RWPE2 (cell line): ENCODE measurements at regions not wholly inside any gene's neighbourhood (a gene's known extent, or its start where the extent isn't known, plus 50 kb on each side); places are given as distances from the start of the nearest gene placed in this dataset.

ENCODE experiments used
- ATAC-seq: fragments of 200-7000 bp; cut with Tn5 transposase; 3 replicates; pipeline ENCODE4 v1.9.1; 2021; ENCODE audit warnings: low read depth
- DNase-seq: peaks from one replicate; pipeline ENCODE4 v3.0.0-alpha.2; 2020; ENCODE audit warnings: low spot score
- H3K27ac ChIP-seq: fragments of 450-650 bp; 2 replicates; pipeline ENCODE4 v1.5.1; 2017; ENCODE audit warnings: mild to moderate bottlenecking; ENCODE audit not compliant: poor library complexity, severe bottlenecking
- H3K27me3 ChIP-seq: fragments of 250-450 bp; sonication (Bioruptor Pico); 2 replicates; pipeline ENCODE4 v1.5.1; 2021; ENCODE audit warnings: mild to moderate bottlenecking, moderate library complexity; ENCODE audit not compliant: insufficient read depth, poor library complexity, severe bottlenecking
- H3K36me3 ChIP-seq: fragments of 250-450 bp; sonication (Bioruptor Pico); 2 replicates; pipeline ENCODE4 v1.5.1; 2020; ENCODE audit warnings: low read depth, mild to moderate bottlenecking, moderate library complexity
- H3K4me1 ChIP-seq: fragments of 250-450 bp; sonication (Bioruptor Pico); 2 replicates; pipeline ENCODE4 v1.5.1; 2021; ENCODE audit warnings: mild to moderate bottlenecking, moderate library complexity; ENCODE audit not compliant: insufficient read depth, poor library complexity, severe bottlenecking
- H3K4me3 ChIP-seq: fragments of 250-450 bp; sonication (Bioruptor Pico); 2 replicates; pipeline ENCODE4 v1.5.1; 2021; ENCODE audit warnings: mild to moderate bottlenecking, moderate library complexity; ENCODE audit not compliant: severe bottlenecking
- H3K9me3 ChIP-seq: fragments of 250-450 bp; sonication (Bioruptor Pico); 2 replicates; pipeline ENCODE4 v1.5.1; 2021; ENCODE audit warnings: mild to moderate bottlenecking, moderate library complexity; ENCODE audit not compliant: severe bottlenecking
- CTCF ChIP-seq: fragments of 450-650 bp; IDR thresholded peaks from one replicate; pipeline ENCODE4 v1.5.1; 2017; ENCODE audit warnings: mild to moderate bottlenecking, moderate library complexity; ENCODE audit not compliant: poor library complexity, severe bottlenecking

GRCh38 chr12:58640314-58640713 lies 280.0 kb downstream of the LRIG3 start:
- TF ChIP-seq CTCF, result no peak
- H3K4me1 ChIP-seq, result no peaks in the 10 kb centered on the region
- H3K27ac ChIP-seq, result no peak overlapping the region
- no peak for DNase-seq
- no peaks in the 10 kb centered on the region for H3K36me3 ChIP-seq
- no peaks in the 10 kb centered on the region for H3K27me3 ChIP-seq
- ATAC-seq, result no peak
- no peak overlapping the region for H3K4me3 ChIP-seq
- no peaks in the 10 kb centered on the region for H3K9me3 ChIP-seq

GRCh38 chr12:58645946-58646345 lies 274.4 kb downstream of the LRIG3 start:
- ATAC-seq, result no peak

GRCh38 chr12:58647495-58647894 lies 272.8 kb downstream of the LRIG3 start:
- ATAC-seq, result no peak
- H3K27ac ChIP-seq, result no peak overlapping the region
- TF ChIP-seq CTCF, result no peak

More at GRCh38 chr12:58645946-58646345, 274.4 kb downstream of the LRIG3 start:
- Histone ChIP-seq H3K4me3 (no peak overlapping the region), H3K27me3 (no peaks in the 10 kb centered on the region), H3K36me3 (no peaks in the 10 kb centered on the region), H3K9me3 (no peaks in the 10 kb centered on the region), H3K4me1 (no peaks in the 10 kb centered on the region), H3K27ac (no peak overlapping the region)
- no peak for DNase-seq
- TF ChIP-seq CTCF, result no peak

GRCh38 chr12:58648176-58648575 lies 272.1 kb downstream of the LRIG3 start:
- no peaks in the 10 kb centered on the region for H3K4me1 ChIP-seq
- H3K4me3 ChIP-seq, result no peak overlapping the region
- TF ChIP-seq CTCF, result no peak
- H3K36me3 ChIP-seq, result no peaks in the 10 kb centered on the region
- no peaks in the 10 kb centered on the region for H3K9me3 ChIP-seq
- DNase-seq (no peak), ATAC-seq (no peak)
- no peak overlapping the region for H3K27ac ChIP-seq
- H3K27me3 ChIP-seq, result no peaks in the 10 kb centered on the region

More at GRCh38 chr12:58647495-58647894, 272.8 kb downstream of the LRIG3 start:
- DNase-seq, result no peak
- no peaks in the 10 kb centered on the region for H3K36me3 ChIP-seq
- H3K4me1 ChIP-seq, result no peaks in the 10 kb centered on the region
- no peak overlapping the region for H3K4me3 ChIP-seq
- no peaks in the 10 kb centered on the region for H3K27me3 ChIP-seq
- no peaks in the 10 kb centered on the region for H3K9me3 ChIP-seq

- no peaks in the 10 kb centered on the region for H3K9me3 ChIP-seq
- H3K36me3 ChIP-seq, result no peaks in the 10 kb centered on the region
- no peak overlapping the region for H3K4me3 ChIP-seq
- no peaks in the 10 kb centered on the region for H3K4me1 ChIP-seq
- TF ChIP-seq CTCF, result no peak
- H3K27me3 ChIP-seq, result no peaks in the 10 kb centered on the region
- no peak overlapping the region for H3K27ac ChIP-seq
- DNase-seq (no peak), ATAC-seq (no peak)
Measured at GRCh38 chr12:58651850-58652249, 268.5 kb downstream of the LRIG3 start.
